ENCODE measurements at regions not wholly inside any gene's neighbourhood (a gene's known extent, or its start where the extent isn't known, plus 50 kb on each side); places are given as distances from the start of the nearest gene placed in this dataset.
A peak's percentile ranks its signal among the peaks of the same experiment; 100 is the strongest.

DNA sequence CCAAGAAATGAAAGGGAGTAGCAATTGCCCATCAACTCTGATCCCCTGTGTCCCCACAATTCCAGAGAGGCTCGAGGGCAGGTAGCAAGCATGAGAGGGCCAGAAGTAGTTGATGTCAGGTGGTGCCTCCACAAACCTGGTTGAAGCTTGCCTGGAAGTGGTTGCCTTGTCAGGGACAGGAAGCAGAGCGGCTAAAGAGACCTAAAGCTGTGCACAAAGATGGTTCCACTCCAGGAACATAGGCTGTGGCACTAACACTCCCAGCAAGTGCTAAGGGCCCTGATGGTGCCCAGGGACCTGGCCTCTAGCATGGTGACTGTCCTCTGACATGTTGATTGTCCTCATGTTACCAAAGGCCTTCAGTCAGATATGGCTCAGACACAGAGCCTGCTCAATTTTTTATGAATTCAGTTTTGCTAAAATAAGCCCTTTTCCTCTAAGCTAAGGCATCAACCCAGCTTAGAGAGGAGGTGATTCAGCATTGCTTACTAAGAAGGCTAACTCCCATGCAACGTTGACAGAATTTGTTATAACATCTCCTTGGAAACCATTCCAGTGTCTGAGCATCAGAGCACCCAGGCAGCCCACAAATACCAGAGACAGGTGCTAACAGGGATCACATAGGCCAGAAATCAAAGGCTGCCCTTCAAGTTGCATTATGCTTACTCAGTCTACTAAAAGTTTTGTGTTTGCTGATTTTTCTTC, 196.3 kb upstream of the ARHGAP20 start:
- peak overlapping the region; percentile 22 to 31 for H3K27ac ChIP-seq
- no peaks in the 10 kb centered on the region for H3K36me3 ChIP-seq
- TF ChIP-seq POLR2A (IDR thresholded peaks at IDR 0.05) (no peak), CTCF (IDR thresholded peaks at IDR 0.05) (no peak)
- no peaks in the 10 kb centered on the region for H3K9me3 ChIP-seq
- H3K27me3 ChIP-seq: no peaks in the 10 kb centered on the region
- H3K4me3 ChIP-seq: no peak overlapping the region
- no peaks in the 10 kb centered on the region for H3K4me1 ChIP-seq
- intact Hi-C loops (cut with DNase I; ENCODE audit: low total_unique reads): no loop called here
- DNase-seq: no peak

- Histone ChIP-seq H3K4me1 (no peaks in the 10 kb centered on the region), H3K27ac (no peak overlapping the region), H3K9me3 (no peaks in the 10 kb centered on the region), H3K27me3 (no peaks in the 10 kb centered on the region), H3K4me3 (no peak overlapping the region), H3K36me3 (no peaks in the 10 kb centered on the region)
- no peak for DNase-seq
- intact Hi-C loops (cut with DNase I; ENCODE audit: low total_unique reads): no loop called here
- TF ChIP-seq CTCF (IDR thresholded peaks at IDR 0.05) (no peak), POLR2A (IDR thresholded peaks at IDR 0.05) (no peak)
Observed at GRCh38 chr11:110907629-110908028, 195.4 kb upstream of the ARHGAP20 start.

GRCh38 chr11:110903830-110904229, 191.6 kb upstream of the ARHGAP20 start:
- Histone ChIP-seq H3K36me3 (no peaks in the 10 kb centered on the region), H3K4me3 (no peak overlapping the region), H3K4me1 (no peaks in the 10 kb centered on the region), H3K9me3 (no peaks in the 10 kb centered on the region), H3K27me3 (no peaks in the 10 kb centered on the region), H3K27ac (no peak overlapping the region)
- DNase-seq: no peak
- intact Hi-C loops (cut with DNase I; ENCODE audit: low total_unique reads): no loop called here
- TF ChIP-seq CTCF (IDR thresholded peaks at IDR 0.05) (no peak), POLR2A (IDR thresholded peaks at IDR 0.05) (no peak)

GRCh38 chr11:110903378-110903777, 191.1 kb upstream of the ARHGAP20 start:
- no peak overlapping the region for H3K27ac ChIP-seq
- intact Hi-C loops (cut with DNase I; ENCODE audit: low total_unique reads): no loop called here
- H3K27me3 ChIP-seq: no peaks in the 10 kb centered on the region
- no peaks in the 10 kb centered on the region for H3K9me3 ChIP-seq
- no peaks in the 10 kb centered on the region for H3K4me1 ChIP-seq
- TF ChIP-seq CTCF (IDR thresholded peaks at IDR 0.05) (no peak), POLR2A (IDR thresholded peaks at IDR 0.05) (no peak)
- H3K4me3 ChIP-seq: no peak overlapping the region
- DNase-seq: no peak
- no peaks in the 10 kb centered on the region for H3K36me3 ChIP-seq

DNA sequence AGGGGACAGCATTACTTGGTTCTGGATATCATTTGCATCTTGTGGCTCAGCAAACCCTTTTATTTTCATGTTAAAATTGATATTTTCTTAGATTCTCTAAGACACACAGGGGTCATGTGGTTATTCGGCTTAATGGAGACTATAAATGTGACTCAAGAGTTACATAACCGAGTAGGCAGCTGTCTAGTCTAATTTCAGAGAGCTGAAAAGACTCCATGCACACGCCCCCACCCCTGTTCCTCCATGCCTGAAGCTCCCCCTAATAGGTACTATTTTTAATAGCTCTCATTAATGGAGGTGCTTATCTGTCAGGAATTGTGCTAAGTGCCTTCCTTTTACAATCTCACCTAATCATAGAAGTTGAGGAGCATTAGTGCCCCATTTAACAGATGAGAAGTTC, 189.2 kb upstream of the ARHGAP20 start:
- H3K36me3 ChIP-seq: no peaks in the 10 kb centered on the region
- H3K27me3 ChIP-seq: no peaks in the 10 kb centered on the region
- no peaks in the 10 kb centered on the region for H3K4me1 ChIP-seq
- intact Hi-C loops (cut with DNase I; ENCODE audit: low total_unique reads): no loop called here
- no peaks in the 10 kb centered on the region for H3K9me3 ChIP-seq
- DNase-seq: no peak
- no peak overlapping the region for H3K4me3 ChIP-seq
- H3K27ac ChIP-seq: no peak overlapping the region
- no peak for TF ChIP-seq CTCF (IDR thresholded peaks at IDR 0.05)
- TF ChIP-seq POLR2A (IDR thresholded peaks at IDR 0.05): no peak

All from uterus (tissue), 3 donors.